NCI-H345 treated with DMSO at 0.1 percent for 48 hours (cell line): ENCODE measurements at regions not wholly inside any gene's neighbourhood (a gene's known extent, or its start where the extent isn't known, plus 50 kb on each side); places are given as distances from the start of the nearest gene placed in this dataset.
A peak's percentile ranks its signal among the peaks of the same experiment; 100 is the strongest.

Experiments used
- DNase-seq: peaks from one replicate; lab custom pipeline; 2025; ENCODE audit not compliant: unreplicated experiment; lab: John Stamatoyannopoulos, UW

DNA sequence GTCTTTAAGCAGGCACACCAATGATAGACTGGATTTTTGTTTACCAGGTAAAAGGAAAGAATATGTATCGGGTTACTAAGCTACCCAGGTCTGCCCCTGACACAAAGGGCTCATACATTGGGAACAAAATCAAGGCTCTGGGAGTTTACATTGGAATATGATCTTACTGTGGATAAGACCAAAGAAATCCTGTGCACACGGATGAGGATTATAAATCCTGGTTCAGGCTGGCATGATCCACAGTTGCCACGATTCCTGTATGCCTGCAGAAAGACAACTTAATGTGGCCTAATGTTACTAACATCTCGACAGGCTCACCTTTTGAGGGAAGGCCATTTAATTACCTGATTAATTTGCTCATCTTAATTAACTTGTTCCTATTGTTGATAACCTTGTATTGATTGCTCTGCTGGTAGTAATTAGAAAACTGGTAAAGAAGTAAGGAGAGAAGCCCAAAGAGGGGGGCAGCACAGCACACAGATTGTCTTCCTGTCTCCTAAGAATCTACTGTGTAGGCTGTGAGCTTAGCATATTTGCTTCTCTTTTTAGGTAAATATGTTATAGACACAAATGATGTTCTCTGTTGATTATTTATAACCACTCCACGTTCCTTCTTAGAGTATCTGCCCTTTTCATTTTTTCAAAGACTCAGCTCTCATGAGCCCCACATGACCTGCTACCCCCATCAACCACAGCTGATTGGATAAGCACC is 51.0 kb upstream of the TOX3 start:
- DNase-seq = peak; percentile 84

DNA sequence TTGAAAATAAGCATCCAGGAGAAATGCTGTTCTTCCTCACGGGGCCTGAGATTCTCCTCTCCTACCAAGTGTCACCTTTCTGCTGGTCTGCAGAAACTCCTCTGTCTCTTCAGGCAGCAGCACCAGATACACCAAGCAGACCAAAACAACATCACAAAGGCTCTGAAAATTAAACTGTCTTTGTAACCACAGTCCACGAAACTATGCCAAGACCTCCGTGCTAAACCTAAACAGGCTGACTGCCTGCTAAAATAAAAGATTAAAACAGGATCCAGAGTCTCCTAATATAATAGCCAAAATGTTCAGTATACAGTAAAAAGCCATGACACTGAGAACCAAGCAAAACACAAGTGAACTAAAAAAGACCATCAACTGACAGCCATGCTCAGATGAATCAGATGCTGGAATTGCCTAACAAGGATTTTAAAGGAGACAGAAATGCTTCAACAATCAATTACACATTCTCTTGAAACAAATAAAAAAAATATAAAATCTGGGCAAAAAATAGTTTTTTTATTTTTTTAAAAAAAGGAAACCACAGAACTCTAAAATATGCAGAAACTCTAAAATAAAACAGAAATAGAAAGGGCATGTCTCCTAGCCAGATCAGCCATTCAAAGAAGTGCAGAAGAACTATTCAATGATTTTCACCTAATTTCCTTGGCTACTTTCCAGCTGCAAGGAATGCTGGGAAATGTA is 50.3 kb upstream of the TOX3 start:
- DNase-seq = no peak
